ENCODE measurements at regions not wholly inside any gene's neighbourhood (a gene's known extent, or its start where the extent isn't known, plus 50 kb on each side); places are given as distances from the start of the nearest gene placed in this dataset.

- DNase-seq (ENCODE audit: low spot score) = peak; percentile 88
These were observed 241.2 kb downstream of the TTLL2 start for GRCh38 chr6:167565884-167566599.

GRCh38 chr6:167566711-167567141, 241.8 kb downstream of the TTLL2 start:
- DNase-seq (ENCODE audit: low spot score) = no peak

GRCh38 chr6:167567142-167568033, 242.5 kb downstream of the TTLL2 start:
- peak; percentile 64 for DNase-seq (ENCODE audit: low spot score)

DNA sequence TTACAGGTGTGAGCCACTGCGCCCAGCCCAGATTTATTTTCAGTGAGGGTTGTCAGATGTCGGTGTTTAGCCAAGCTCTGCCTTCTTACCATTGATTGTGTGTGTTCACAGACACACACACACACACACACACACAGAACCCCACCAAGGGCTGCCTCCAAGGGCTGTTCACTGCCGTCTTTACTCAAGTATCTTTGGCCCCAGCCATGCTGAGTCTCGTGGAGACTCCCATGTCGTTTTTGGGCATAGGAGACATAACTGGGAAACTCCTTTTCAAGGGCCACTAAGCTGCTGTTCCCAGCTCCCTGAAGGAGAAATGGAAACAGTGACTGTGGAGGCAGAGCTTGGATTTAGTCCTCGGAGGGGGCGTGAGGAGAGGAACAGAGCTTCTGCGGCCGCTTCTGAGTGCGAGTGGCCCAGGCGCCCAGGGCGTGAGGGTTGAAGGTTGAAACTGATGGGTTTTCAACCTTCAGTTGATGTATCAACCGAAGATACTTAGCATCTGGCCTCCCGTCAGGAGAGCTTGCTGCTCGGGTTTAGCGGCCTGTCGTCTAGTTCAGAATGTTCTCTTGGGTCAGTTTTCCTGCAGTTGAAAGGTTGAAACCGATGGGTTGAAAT, 243.6 kb downstream of the TTLL2 start:
- no peak for DNase-seq (ENCODE audit: low spot score)

- no peak for DNase-seq (ENCODE audit: low spot score)
These were observed 244.3 kb downstream of the TTLL2 start for GRCh38 chr6:167569041-167569805.

DNA sequence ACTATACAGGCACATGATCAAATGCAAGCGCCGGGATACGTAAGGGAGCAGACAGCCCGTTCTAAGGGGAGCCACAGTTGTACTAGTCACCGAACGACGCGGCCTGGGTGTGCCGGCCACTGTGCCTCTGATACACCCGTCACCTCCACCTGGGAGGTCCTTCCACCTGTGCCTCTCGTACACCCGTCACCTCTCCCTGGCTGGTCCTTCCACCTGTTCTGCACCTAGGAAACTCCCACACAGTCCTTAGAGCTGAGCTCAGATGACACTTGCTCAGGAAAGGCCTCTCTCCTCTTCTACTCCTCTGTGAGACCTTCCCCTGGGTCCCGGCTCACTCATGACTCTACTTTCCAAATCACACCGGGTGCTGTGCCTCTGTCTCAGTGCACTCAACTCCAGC, 245.0 kb downstream of the TTLL2 start:
- no peak for DNase-seq (ENCODE audit: low spot score)

GRCh38 chr6:167570460-167571400, 245.8 kb downstream of the TTLL2 start:
- DNase-seq (ENCODE audit: low spot score) = no peak

- no peak for DNase-seq (ENCODE audit: low spot score)
These were observed 246.7 kb downstream of the TTLL2 start for GRCh38 chr6:167571550-167571949.

DNA sequence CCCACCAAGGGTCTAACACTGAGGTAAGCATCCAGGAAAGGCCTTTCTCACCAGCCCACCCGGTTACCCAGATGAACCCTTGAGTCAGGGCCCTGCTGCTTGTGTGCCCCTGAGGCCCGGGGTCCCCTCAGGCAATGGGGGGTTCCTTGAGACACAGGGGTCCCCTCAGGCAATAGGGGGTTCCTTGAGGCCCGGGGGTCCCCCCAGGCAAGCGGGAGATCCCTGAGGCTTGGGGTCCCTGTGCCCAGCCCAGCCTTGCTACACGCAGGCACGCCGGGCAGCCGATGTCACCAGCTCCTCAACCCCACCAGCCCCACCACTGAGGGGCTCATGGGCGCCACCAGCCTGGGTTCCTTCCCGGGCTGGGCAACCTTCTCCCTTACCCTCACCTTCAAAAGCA, 247.2 kb downstream of the TTLL2 start:
- DNase-seq (ENCODE audit: low spot score) = no peak

DNA sequence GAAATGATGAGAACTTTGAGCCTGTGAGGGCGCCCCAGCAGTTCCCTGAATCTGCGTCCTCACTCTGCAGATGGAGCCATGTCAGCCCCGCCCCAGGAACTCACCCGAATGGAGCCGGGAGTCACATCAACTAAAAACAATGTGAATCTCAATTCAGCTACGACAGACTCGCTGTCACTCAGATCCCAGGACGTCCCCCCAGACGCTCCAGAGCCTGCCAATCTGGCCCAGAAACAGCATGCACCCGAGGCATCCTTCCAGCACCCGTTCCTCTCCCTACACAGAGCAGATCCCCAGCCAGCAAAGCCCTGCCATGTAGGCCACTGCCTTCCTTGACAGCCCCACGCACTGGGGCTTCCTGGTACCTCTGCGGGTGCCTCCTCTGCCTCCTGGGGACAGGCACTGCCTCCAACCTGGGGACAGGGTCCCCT, 248.0 kb downstream of the TTLL2 start:
- DNase-seq (ENCODE audit: low spot score) = no peak

DNA sequence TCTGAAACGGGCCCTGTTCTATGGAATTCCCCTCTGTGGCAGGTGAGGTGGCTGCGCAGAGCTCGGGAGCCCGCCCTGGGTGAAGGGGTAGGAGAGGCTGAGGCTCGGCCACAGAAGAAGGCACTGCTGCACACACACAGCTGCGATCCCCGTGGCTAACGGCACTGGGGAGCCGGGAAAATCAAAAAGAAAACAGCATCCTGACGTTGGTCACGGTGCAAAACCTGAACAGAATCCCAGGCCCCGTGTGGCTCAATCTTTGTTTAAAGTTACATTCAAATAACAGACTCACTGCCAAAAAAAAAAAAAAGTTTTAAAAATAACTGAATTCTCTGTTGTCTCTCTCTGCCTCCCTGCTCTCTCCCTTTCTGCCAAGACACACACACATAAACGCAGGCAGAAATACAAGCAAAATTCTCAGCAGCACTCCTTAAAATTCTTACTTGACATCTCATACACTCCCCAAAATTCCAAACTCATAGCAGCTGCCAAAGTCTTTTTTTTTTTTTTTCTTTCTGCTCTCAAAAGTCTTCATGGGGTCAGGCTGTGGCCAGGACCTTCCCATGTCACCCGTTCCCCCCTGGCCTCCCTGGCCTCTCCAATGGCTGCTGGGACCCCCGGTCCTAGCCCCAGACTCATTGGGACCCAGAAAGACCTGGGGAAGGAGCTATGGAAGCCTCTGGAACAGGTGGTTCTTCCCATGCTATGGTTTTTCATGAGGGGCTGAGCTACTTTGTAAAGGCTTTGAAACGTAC, 248.8 kb downstream of the TTLL2 start:
- no peak for DNase-seq (ENCODE audit: low spot score)

- no peak for DNase-seq (ENCODE audit: low spot score)
These were observed 249.7 kb downstream of the TTLL2 start for GRCh38 chr6:167574431-167575151.

DNA sequence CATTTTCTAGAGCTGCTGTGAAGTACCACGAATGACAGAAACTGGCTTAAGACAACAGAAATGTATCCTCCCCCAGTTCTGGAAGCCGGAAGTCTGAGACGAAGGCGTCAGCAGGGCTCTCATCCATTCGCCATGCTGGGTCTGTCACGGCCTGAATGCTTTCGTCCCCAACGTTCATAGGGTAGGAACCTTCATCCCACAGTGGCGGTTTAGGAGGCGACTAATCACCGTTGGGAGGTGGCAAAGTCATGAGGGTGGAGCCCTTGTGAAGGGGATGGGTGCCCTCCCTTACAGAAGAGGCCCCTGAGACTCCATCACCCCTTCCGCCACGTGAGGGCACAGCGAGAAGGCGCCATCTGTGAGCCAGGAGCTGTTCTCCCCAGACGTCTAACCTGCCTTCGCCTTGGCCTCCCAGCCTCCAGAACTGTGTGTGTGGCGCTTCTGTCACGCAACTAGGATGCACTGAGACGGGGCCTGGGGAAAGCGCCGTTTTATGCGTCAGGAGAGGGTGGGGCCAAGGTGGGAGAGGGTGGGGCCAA, 250.3 kb downstream of the TTLL2 start:
- DNase-seq (ENCODE audit: low spot score) = no peak

DNA sequence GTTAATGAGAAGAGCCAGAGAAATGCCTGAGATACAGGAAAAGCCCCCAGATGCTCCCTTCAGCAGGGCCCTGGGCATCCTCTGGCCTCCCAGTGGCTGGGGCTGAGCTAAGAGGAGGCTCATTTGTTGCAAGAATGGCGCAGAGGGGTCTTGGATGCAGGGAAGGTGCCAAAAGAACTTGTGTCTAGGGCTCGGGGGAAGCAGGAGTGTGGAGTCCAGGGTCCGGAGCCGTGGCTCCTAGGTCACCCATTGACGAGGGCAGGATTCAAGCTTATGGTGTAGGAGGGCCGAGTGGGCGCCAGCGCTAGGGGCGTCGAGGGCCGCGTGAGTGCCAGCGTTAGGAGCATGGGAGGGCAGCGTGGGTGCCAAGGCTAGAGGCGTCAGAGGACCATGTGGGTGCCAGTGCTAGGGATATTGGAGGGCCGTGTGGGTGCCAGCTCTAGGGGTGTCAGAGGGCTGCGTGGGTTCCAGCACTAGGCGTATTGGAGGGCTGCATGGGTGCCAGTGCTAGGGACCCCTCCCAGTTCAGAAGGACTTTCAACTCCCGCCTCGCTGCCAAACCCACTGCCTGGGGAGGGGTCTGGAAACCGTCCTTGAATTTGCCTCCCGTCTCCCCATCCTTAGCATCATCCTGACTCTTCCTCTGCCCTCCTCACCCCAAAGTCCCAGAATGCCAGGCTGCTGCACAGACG, 250.5 kb upstream of the AFDN start:
- DNase-seq (ENCODE audit: low spot score) = no peak

DNA sequence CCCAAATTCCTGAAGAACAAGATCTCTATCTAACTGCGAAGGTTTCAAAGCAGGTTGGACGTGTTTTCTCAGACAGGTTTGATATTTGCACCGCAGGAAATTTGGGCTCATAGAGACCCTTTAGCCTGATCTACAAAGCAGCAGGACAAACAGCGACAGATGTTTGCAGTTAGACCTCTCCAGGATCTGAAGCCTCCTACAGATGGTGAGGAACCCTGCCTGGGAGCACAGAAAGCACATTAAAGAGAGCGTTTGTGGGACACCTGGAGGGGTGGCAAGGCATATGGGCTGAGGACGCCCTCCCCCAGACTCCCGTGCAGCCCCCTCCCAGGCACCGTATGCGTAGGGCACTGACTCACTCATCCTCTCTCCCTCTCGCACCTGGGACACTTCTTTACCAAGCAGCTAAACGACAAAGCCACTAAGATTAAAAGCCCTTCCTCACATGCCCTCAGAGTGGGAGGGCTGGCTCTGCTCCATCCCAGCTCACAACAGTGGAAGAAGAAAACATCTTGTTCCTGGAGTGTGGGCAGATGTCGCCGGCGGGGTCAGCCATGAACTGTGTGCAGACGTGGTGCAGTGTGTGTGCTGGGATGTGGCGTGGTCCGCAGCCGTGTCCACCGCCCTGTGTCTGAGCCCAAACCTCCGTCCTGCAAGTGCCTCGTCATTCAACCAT, 249.7 kb upstream of the AFDN start:
- no peak for DNase-seq (ENCODE audit: low spot score)

DNA sequence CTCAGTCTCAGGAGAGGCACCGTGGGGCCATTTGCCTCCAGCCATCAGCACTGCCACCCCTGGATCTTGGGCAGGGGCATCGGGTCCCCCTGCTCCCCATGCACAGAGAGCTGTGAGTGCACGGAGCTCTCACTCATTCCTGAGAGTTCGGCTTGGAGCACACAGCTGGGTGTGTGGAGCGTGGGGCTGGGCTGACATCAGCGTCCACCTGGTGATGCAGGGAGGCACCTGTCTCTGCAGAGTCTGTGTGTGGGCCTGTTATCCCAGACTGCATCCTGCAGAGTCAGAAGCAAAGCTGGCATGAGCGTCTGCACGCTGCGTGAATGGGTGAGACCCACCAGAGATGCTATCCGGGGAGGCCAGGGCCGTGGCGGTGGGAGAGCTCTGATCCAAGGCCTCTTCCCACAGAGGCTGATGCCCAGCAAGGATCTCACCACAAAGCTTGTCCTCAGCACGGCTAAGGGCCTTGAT, 248.8 kb upstream of the AFDN start:
- no peak for DNase-seq (ENCODE audit: low spot score)

- no peak for DNase-seq (ENCODE audit: low spot score)
These were observed 248.3 kb upstream of the AFDN start for GRCh38 chr6:167578371-167578901.
